Mucosa of rectum (tissue), 2 donors: ENCODE measurements at regions not wholly inside any gene's neighbourhood (a gene's known extent, or its start where the extent isn't known, plus 50 kb on each side); places are given as distances from the start of the nearest gene placed in this dataset.
"Not testable (repeated sequence)": the region's sequence is repeated elsewhere in the genome, so short reads cannot be mapped to it uniquely, and the experiment has no call there.

Source experiments
- H3K27ac ChIP-seq, 2 donors: one replicate each; pipeline ENCODE4 v1.7.0; 2013; ENCODE audit warnings: inconsistent platforms in 2 of 2, low read depth in 2 of 2, low read length in 2 of 2
- H3K27me3 ChIP-seq, 2 donors: one replicate each; pipeline ENCODE4 v1.7.0; 2013; ENCODE audit warnings: low read length in 2 of 2; ENCODE audit not compliant: control insufficient read depth in 2 of 2, insufficient read depth in 2 of 2
- H3K36me3 ChIP-seq, 2 donors: one replicate each; pipeline ENCODE4 v1.7.0; 2013; ENCODE audit warnings: low read length in 2 of 2; ENCODE audit not compliant: control insufficient read depth in 2 of 2, insufficient read depth in 2 of 2
- H3K4me1 ChIP-seq, 2 donors: one replicate each; pipeline ENCODE4 v1.7.0; 2013; ENCODE audit warnings: low read length in 2 of 2, mild to moderate bottlenecking in 1 of 2; ENCODE audit not compliant: control insufficient read depth in 2 of 2, insufficient read depth in 2 of 2
- H3K4me3 ChIP-seq, 2 donors: one replicate each; pipeline ENCODE4 v1.7.0; 2013; ENCODE audit warnings: low read length in 2 of 2
- H3K9ac ChIP-seq, 2 donors: one replicate each; pipeline ENCODE4 v1.7.0; 2013; ENCODE audit warnings: low read length in 2 of 2, low read depth in 1 of 2, mild to moderate bottlenecking in 1 of 2
- H3K9me3 ChIP-seq, 2 donors: one replicate each; pipeline ENCODE4 v1.7.0; 2013; ENCODE audit warnings: low read length in 2 of 2; ENCODE audit not compliant: control insufficient read depth in 2 of 2
- donor health status: healthy.
- donor health status: Normal muscosa, but diverticular disease.

- H3K36me3 ChIP-seq, H3K9ac ChIP-seq, H3K4me3 ChIP-seq, H3K9me3 ChIP-seq, H3K27ac ChIP-seq, H3K4me1 ChIP-seq, H3K27me3 ChIP-seq: not testable (repeated sequence)
These were observed 150.2 kb upstream of the MAP3K1 start for GRCh38 chr5:56665117-56665516.

DNA sequence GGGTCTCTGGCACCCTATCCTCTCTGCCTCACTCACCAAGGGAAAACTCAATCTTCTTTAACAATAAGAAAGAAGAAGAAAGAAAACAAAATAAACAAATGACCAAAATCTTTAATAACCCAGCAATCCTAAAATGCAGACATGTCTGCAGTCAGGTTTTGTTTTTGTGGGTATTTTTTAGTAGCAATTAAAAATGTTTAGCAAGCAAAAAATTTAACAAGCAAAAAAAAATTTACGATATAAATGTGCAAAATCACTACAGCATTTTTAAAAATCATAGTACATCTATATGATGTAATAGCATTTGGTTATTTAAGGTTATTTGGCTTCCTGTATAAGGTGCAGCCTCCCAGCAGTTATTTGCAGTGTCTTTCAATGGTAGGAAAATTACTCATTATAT lies 151.3 kb upstream of the MAP3K1 start:
- H3K9me3 ChIP-seq, result no peaks in the 10 kb centered on the region
- H3K27ac ChIP-seq, result no peak overlapping the region
- H3K4me3 ChIP-seq, result no peak overlapping the region
- H3K36me3 ChIP-seq, result no peaks in the 10 kb centered on the region
- H3K27me3 ChIP-seq, result no peaks in the 10 kb centered on the region
- H3K9ac ChIP-seq, result no peak overlapping the region
- H3K4me1 ChIP-seq, result no peaks in the 10 kb centered on the region

DNA sequence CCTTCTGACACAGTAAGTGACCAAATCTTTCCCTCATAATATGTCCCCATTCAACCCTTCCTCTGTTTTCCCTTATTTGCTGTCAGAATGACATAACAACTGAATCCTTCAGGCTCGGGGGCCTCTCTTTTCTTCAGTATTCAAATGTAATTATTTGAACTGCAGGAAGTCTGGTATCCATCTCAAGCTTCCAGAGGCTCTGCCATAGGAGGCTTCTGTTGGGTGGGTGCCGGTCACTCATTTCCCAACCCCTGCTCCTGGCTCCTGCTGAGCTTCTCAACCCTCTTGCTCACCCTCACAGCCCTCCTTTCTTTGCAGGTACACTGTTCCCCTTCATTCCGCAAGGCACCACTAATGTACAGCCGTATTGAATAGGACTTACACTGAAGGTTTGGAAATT lies 151.8 kb upstream of the MAP3K1 start:
- Histone ChIP-seq H3K4me3 (no peak overlapping the region), H3K4me1 (no peaks in the 10 kb centered on the region), H3K27me3 (no peaks in the 10 kb centered on the region), H3K27ac (no peak overlapping the region), H3K9ac (no peak overlapping the region), H3K9me3 (no peaks in the 10 kb centered on the region), H3K36me3 (no peaks in the 10 kb centered on the region)

- Histone ChIP-seq H3K9ac (no peak overlapping the region), H3K4me1 (no peaks in the 10 kb centered on the region), H3K36me3 (no peaks in the 10 kb centered on the region), H3K27me3 (no peaks in the 10 kb centered on the region), H3K4me3 (no peak overlapping the region), H3K9me3 (no peaks in the 10 kb centered on the region), H3K27ac (no peak overlapping the region)
These were observed 152.5 kb upstream of the MAP3K1 start for GRCh38 chr5:56662893-56663292.

GRCh38 chr5:56659971-56660370 lies 155.4 kb upstream of the MAP3K1 start:
- no peaks in the 10 kb centered on the region for H3K36me3 ChIP-seq
- H3K4me3 ChIP-seq, result no peak overlapping the region
- no peaks in the 10 kb centered on the region for H3K9me3 ChIP-seq
- no peaks in the 10 kb centered on the region for H3K4me1 ChIP-seq
- H3K9ac ChIP-seq, result no peak overlapping the region
- H3K27me3 ChIP-seq, result no peaks in the 10 kb centered on the region
- H3K27ac ChIP-seq, result no peak overlapping the region

- Histone ChIP-seq H3K27ac (no peak overlapping the region), H3K27me3 (no peaks in the 10 kb centered on the region), H3K4me3 (no peak overlapping the region), H3K36me3 (no peaks in the 10 kb centered on the region), H3K9me3 (no peaks in the 10 kb centered on the region), H3K9ac (no peak overlapping the region), H3K4me1 (no peaks in the 10 kb centered on the region)
These were observed 156.4 kb upstream of the MAP3K1 start for GRCh38 chr5:56658972-56659371.

GRCh38 chr5:56656846-56657726 lies 158.3 kb upstream of the MAP3K1 start:
- no peak overlapping the region for H3K9ac ChIP-seq
- no peak overlapping the region for H3K27ac ChIP-seq
- no peaks in the 10 kb centered on the region for H3K9me3 ChIP-seq
- no peaks in the 10 kb centered on the region for H3K36me3 ChIP-seq
- no peaks in the 10 kb centered on the region for H3K27me3 ChIP-seq
- no peak overlapping the region for H3K4me3 ChIP-seq
- no peaks in the 10 kb centered on the region for H3K4me1 ChIP-seq

DNA sequence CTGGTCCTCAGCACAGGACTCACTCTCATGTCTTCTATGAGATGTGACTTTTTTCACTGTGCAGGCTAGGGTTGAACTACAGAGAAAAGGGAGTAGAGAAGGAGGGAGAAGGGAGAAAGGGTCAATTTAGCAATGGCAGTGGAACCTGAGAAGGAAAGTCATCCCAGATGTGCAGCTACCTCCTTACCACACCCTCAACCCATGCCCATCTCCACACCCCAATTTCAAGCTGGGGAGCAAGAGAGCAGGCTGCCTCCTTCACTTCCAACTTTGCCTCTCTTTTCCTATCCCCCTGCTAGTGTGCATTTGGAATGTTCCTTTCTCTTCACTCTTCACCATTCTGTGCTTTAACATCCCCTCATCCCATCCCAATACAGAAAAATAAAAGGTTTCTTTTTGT lies 163.5 kb upstream of the MAP3K1 start:
- H3K27ac ChIP-seq, result no peak overlapping the region
- H3K27me3 ChIP-seq, result no peaks in the 10 kb centered on the region
- H3K9me3 ChIP-seq, result no peaks in the 10 kb centered on the region
- H3K4me1 ChIP-seq, result no peaks in the 10 kb centered on the region
- no peak overlapping the region for H3K4me3 ChIP-seq
- no peak overlapping the region for H3K9ac ChIP-seq
- no peaks in the 10 kb centered on the region for H3K36me3 ChIP-seq

- no peaks in the 10 kb centered on the region for H3K27me3 ChIP-seq
- H3K9me3 ChIP-seq, result no peaks in the 10 kb centered on the region
- H3K9ac ChIP-seq, result no peak overlapping the region
- no peak overlapping the region for H3K27ac ChIP-seq
- H3K4me1 ChIP-seq, result no peaks in the 10 kb centered on the region
- no peak overlapping the region for H3K4me3 ChIP-seq
- H3K36me3 ChIP-seq, result no peaks in the 10 kb centered on the region
These were observed 165.0 kb upstream of the MAP3K1 start for GRCh38 chr5:56650386-56650785.

DNA sequence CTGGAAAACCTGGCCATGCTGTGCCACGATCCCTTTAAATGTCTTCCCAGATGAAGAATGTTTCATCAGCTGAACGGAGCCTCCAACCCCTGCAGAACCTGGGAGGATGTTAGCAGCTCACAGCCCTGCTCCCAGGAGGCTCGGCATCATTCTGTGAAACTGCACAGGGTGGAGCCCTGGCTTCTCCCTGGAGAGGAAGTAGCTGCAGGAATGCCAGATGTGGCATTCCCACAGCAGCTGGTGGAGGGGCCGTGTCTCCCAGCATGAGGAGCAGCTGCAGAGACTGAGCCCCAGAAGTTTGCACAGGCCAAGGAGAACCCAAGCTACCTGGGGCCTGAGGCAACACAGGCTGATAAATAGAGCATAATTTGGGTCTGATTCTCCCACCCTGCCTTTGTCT lies 165.8 kb upstream of the MAP3K1 start:
- no peak overlapping the region for H3K9ac ChIP-seq
- no peaks in the 10 kb centered on the region for H3K27me3 ChIP-seq
- H3K36me3 ChIP-seq, result no peaks in the 10 kb centered on the region
- no peaks in the 10 kb centered on the region for H3K4me1 ChIP-seq
- no peak overlapping the region for H3K4me3 ChIP-seq
- no peaks in the 10 kb centered on the region for H3K9me3 ChIP-seq
- no peak overlapping the region for H3K27ac ChIP-seq
